ENCODE measurements at regions not wholly inside any gene's neighbourhood (a gene's known extent, or its start where the extent isn't known, plus 50 kb on each side); places are given as distances from the start of the nearest gene placed in this dataset.

GRCh38 chr7:15012135-15012534, 109.6 kb upstream of the DGKB start:
- Histone ChIP-seq H3K27ac (no peak overlapping the region), H3K9me3 (no peaks in the 10 kb centered on the region), H3K4me3 (no peak overlapping the region), H3K27me3 (no peaks in the 10 kb centered on the region), H3K4me1 (peaks cover 4 to 11% (median 7%) of the 10 kb centered on the region in 4 donors), H3K36me3 (no peaks in the 10 kb centered on the region)
- DNase-seq, result no peak
- intact Hi-C loops (cut with DNase I; ENCODE audit: low total_unique reads), result no loop called here
- WGBS, 5 donors, result 86 to 90% (median 89%) methylated on average over 4 of the region's 4 CpGs
- TF ChIP-seq EP300 (IDR thresholded peaks at IDR 0.05), result no peak
- TF ChIP-seq POLR2A (IDR thresholded peaks at IDR 0.05), result no peak
- no peak for TF ChIP-seq CTCF (IDR thresholded peaks at IDR 0.05)
- TF ChIP-seq POLR2AphosphoS5 (IDR thresholded peaks at IDR 0.05), result no peak

GRCh38 chr7:15011289-15011688, 108.7 kb upstream of the DGKB start:
- H3K9me3 ChIP-seq, result no peaks in the 10 kb centered on the region
- H3K4me1 ChIP-seq, result peaks cover 4 to 10% (median 7%) of the 10 kb centered on the region in 4 donors
- H3K36me3 ChIP-seq, result no peaks in the 10 kb centered on the region
- WGBS, 5 donors, result 65 to 78% (median 70%) methylated on average over 3 of the region's 3 CpGs
- H3K27me3 ChIP-seq, result no peaks in the 10 kb centered on the region
- TF ChIP-seq POLR2AphosphoS5 (IDR thresholded peaks at IDR 0.05), result no peak
- no peak for TF ChIP-seq EP300 (IDR thresholded peaks at IDR 0.05)
- TF ChIP-seq POLR2A (IDR thresholded peaks at IDR 0.05), result no peak
- DNase-seq, result no peak
- H3K4me3 ChIP-seq, result no peak overlapping the region
- intact Hi-C loops (cut with DNase I; ENCODE audit: low total_unique reads), result no loop called here
- H3K27ac ChIP-seq, result no peak overlapping the region

- Histone ChIP-seq H3K4me1 (no peaks in the 10 kb centered on the region), H3K4me3 (no peak overlapping the region), H3K36me3 (no peaks in the 10 kb centered on the region), H3K27me3 (no peaks in the 10 kb centered on the region), H3K9me3 (no peaks in the 10 kb centered on the region), H3K27ac (no peak overlapping the region)
- TF ChIP-seq POLR2A (IDR thresholded peaks at IDR 0.05) (no peak), POLR2AphosphoS5 (IDR thresholded peaks at IDR 0.05) (no peak), CTCF (IDR thresholded peaks at IDR 0.05) (no peak)
- 79 to 85% (median 80%) methylated on average over 5 of the region's 5 CpGs for WGBS, 5 donors
- no peak for DNase-seq
- intact Hi-C loops (cut with DNase I; ENCODE audit: low total_unique reads), result no loop called here
Observed at GRCh38 chr7:15007507-15007906, 105.0 kb upstream of the DGKB start.

GRCh38 chr7:15005672-15006071, 103.1 kb upstream of the DGKB start:
- intact Hi-C loops (cut with DNase I; ENCODE audit: low total_unique reads), result no loop called here
- H3K27ac ChIP-seq, result no peak overlapping the region
- no peak for DNase-seq
- TF ChIP-seq EP300 (IDR thresholded peaks at IDR 0.05) (no peak), POLR2AphosphoS5 (IDR thresholded peaks at IDR 0.05) (no peak), POLR2A (IDR thresholded peaks at IDR 0.05) (no peak)
- H3K9me3 ChIP-seq, result no peaks in the 10 kb centered on the region
- no peaks in the 10 kb centered on the region for H3K27me3 ChIP-seq
- H3K4me1 ChIP-seq, result no peaks in the 10 kb centered on the region
- 73 to 82% (median 78%) methylated on average over 5 of the region's 5 CpGs for WGBS, 5 donors
- H3K36me3 ChIP-seq, result no peaks in the 10 kb centered on the region
- H3K4me3 ChIP-seq, result no peak overlapping the region

- DNase-seq, result no peak
- intact Hi-C loops (cut with DNase I; ENCODE audit: low total_unique reads), result no loop called here
- H3K4me3 ChIP-seq, result no peak overlapping the region
- 26 to 71% (median 45%) methylated on average over 1 of the region's 1 CpG for WGBS, 5 donors
- H3K9me3 ChIP-seq, result no peaks in the 10 kb centered on the region
- TF ChIP-seq EP300 (IDR thresholded peaks at IDR 0.05) (no peak), POLR2A (IDR thresholded peaks at IDR 0.05) (no peak), CTCF (IDR thresholded peaks at IDR 0.05) (no peak), POLR2AphosphoS5 (IDR thresholded peaks at IDR 0.05) (no peak)
- H3K4me1 ChIP-seq, result no peaks in the 10 kb centered on the region
- H3K27me3 ChIP-seq, result no peaks in the 10 kb centered on the region
- H3K27ac ChIP-seq, result no peak overlapping the region
- no peaks in the 10 kb centered on the region for H3K36me3 ChIP-seq
Observed at GRCh38 chr7:15000157-15000556, 97.6 kb upstream of the DGKB start.
